ENCODE measurements at regions not wholly inside any gene's neighbourhood (a gene's known extent, or its start where the extent isn't known, plus 50 kb on each side); places are given as distances from the start of the nearest gene placed in this dataset.

GRCh38 chr21:25324666-25325065 is 282.6 kb downstream of the MRPL39 start:
- CTCF ChIA-PET (ENCODE audit: partially characterized antibody) = no interaction called here
- no peak overlapping the region for H3K4me3 Mint-ChIP-seq

GRCh38 chr21:25323356-25323949 is 283.8 kb downstream of the MRPL39 start:
- POLR2A ChIA-PET (ENCODE audit: partially characterized antibody) = no interaction called here
- H3K9me3 Mint-ChIP-seq = no peaks in the 10 kb centered on the region
- CTCF ChIA-PET (ENCODE audit: partially characterized antibody) = no interaction called here
- DNase-seq = no peak
- no peaks in the 10 kb centered on the region for H3K36me3 Mint-ChIP-seq
- H3K4me1 Mint-ChIP-seq = peaks cover 0 to 3% (median 0%) of the 10 kb centered on the region in 4 donors
- Histone ChIP-seq H3K9me3 (ENCODE audit: control insufficient read depth in 1 of 2, low read length in 2 of 2) (no peaks in the 10 kb centered on the region), H3K27me3 (ENCODE audit: insufficient read depth, low read length) (no peaks in the 10 kb centered on the region), H3K4me3 (ENCODE audit: low read length in 2 of 2) (no peak overlapping the region), H3K27ac (ENCODE audit: low read depth, low read length) (no peak overlapping the region), H3K36me3 (ENCODE audit: insufficient read depth, low read length) (no peaks in the 10 kb centered on the region), H3K4me1 (ENCODE audit: insufficient read depth, low read length) (no peaks in the 10 kb centered on the region)
- intact Hi-C loops (cut with micrococcal nuclease) = no loop called here
- H3K27ac Mint-ChIP-seq = no peak overlapping the region
- H3K4me3 Mint-ChIP-seq = no peak overlapping the region
- peaks cover 2 to 4% of the 10 kb centered on the region in 2 donors for H3K27me3 Mint-ChIP-seq

More at GRCh38 chr21:25324666-25325065, 282.6 kb downstream of the MRPL39 start:
- no peak overlapping the region for H3K27ac Mint-ChIP-seq
- H3K4me1 ChIP-seq (ENCODE audit: insufficient read depth, low read length) = no peaks in the 10 kb centered on the region
- H3K27me3 Mint-ChIP-seq = peaks cover 2 to 4% of the 10 kb centered on the region in 2 donors
- H3K36me3 ChIP-seq (ENCODE audit: insufficient read depth, low read length) = no peaks in the 10 kb centered on the region
- H3K9me3 Mint-ChIP-seq = no peaks in the 10 kb centered on the region
- no peaks in the 10 kb centered on the region for H3K27me3 ChIP-seq (ENCODE audit: insufficient read depth, low read length)
- H3K4me3 ChIP-seq (ENCODE audit: low read length in 2 of 2) = no peak overlapping the region
- intact Hi-C loops (cut with micrococcal nuclease) = no loop called here
- DNase-seq = no peak
- H3K36me3 Mint-ChIP-seq = no peaks in the 10 kb centered on the region
- H3K27ac ChIP-seq (ENCODE audit: low read depth, low read length) = no peak overlapping the region
- POLR2A ChIA-PET (ENCODE audit: partially characterized antibody) = no interaction called here
- no peaks in the 10 kb centered on the region for H3K9me3 ChIP-seq (ENCODE audit: control insufficient read depth in 1 of 2, low read length in 2 of 2)
- H3K4me1 Mint-ChIP-seq = peaks cover 0 to 3% (median 0%) of the 10 kb centered on the region in 4 donors

GRCh38 chr21:25314247-25314646 is 293.0 kb downstream of the MRPL39 start:
- Histone ChIP-seq H3K27me3 (ENCODE audit: insufficient read depth, low read length) (no peaks in the 10 kb centered on the region), H3K4me1 (ENCODE audit: insufficient read depth, low read length) (no peaks in the 10 kb centered on the region), H3K27ac (ENCODE audit: low read depth, low read length) (no peak overlapping the region), H3K36me3 (ENCODE audit: insufficient read depth, low read length) (no peaks in the 10 kb centered on the region), H3K9me3 (ENCODE audit: control insufficient read depth in 1 of 2, low read length in 2 of 2) (peaks cover 0 to under 1% of the 10 kb centered on the region in 2 donors), H3K4me3 (ENCODE audit: low read length in 2 of 2) (no peak overlapping the region)
- Mint-ChIP-seq H3K4me3 (no peak overlapping the region), H3K27ac (no peak overlapping the region), H3K9me3 (peaks cover 0 to 6% (median 4%) of the 10 kb centered on the region in 8 donors), H3K4me1 (no peaks in the 10 kb centered on the region), H3K27me3 (peaks cover 0 to 3% of the 10 kb centered on the region in 2 donors), H3K36me3 (no peaks in the 10 kb centered on the region)
- CTCF ChIA-PET (ENCODE audit: partially characterized antibody) = no interaction called here
- intact Hi-C loops (cut with micrococcal nuclease) = no loop called here
- no peak for DNase-seq
- POLR2A ChIA-PET (ENCODE audit: partially characterized antibody) = no interaction called here

- CTCF ChIA-PET (ENCODE audit: partially characterized antibody) = no interaction called here
- Histone ChIP-seq H3K27ac (ENCODE audit: low read depth, low read length) (no peak overlapping the region), H3K4me1 (ENCODE audit: insufficient read depth, low read length) (no peaks in the 10 kb centered on the region), H3K9me3 (ENCODE audit: control insufficient read depth in 1 of 2, low read length in 2 of 2) (peaks cover 0 to 5% of the 10 kb centered on the region in 2 donors), H3K27me3 (ENCODE audit: insufficient read depth, low read length) (no peaks in the 10 kb centered on the region), H3K36me3 (ENCODE audit: insufficient read depth, low read length) (no peaks in the 10 kb centered on the region), H3K4me3 (ENCODE audit: low read length in 2 of 2) (no peak overlapping the region)
- Mint-ChIP-seq H3K36me3 (no peaks in the 10 kb centered on the region), H3K27ac (no peak overlapping the region), H3K4me1 (no peaks in the 10 kb centered on the region), H3K4me3 (no peak overlapping the region), H3K9me3 (peaks cover 0 to 10% (median 7%) of the 10 kb centered on the region in 8 donors), H3K27me3 (peaks cover 0 to 3% of the 10 kb centered on the region in 2 donors)
- POLR2A ChIA-PET (ENCODE audit: partially characterized antibody) = no interaction called here
- intact Hi-C loops (cut with micrococcal nuclease) = no loop called here
- no peak for DNase-seq
Observed at GRCh38 chr21:25313829-25314228, 293.5 kb downstream of the MRPL39 start.

- H3K9me3 ChIP-seq (ENCODE audit: control insufficient read depth in 1 of 2, low read length in 2 of 2) = peaks cover 0 to 7% of the 10 kb centered on the region in 2 donors
- H3K36me3 Mint-ChIP-seq = no peaks in the 10 kb centered on the region
- peaks cover 2 to 3% of the 10 kb centered on the region in 2 donors for H3K27me3 Mint-ChIP-seq
- intact Hi-C loops (cut with micrococcal nuclease) = no loop called here
- no peak overlapping the region for H3K4me3 Mint-ChIP-seq
- H3K27ac Mint-ChIP-seq = no peak overlapping the region
- H3K4me1 ChIP-seq (ENCODE audit: insufficient read depth, low read length) = no peaks in the 10 kb centered on the region
- CTCF ChIA-PET (ENCODE audit: partially characterized antibody) = no interaction called here
- H3K4me3 ChIP-seq (ENCODE audit: low read length in 2 of 2) = no peak overlapping the region
- no peaks in the 10 kb centered on the region for H3K4me1 Mint-ChIP-seq
- H3K27me3 ChIP-seq (ENCODE audit: insufficient read depth, low read length) = no peaks in the 10 kb centered on the region
- H3K9me3 Mint-ChIP-seq = peaks cover 0 to 17% (median 8%) of the 10 kb centered on the region in 8 donors
- POLR2A ChIA-PET (ENCODE audit: partially characterized antibody) = no interaction called here
- DNase-seq = no peak
- no peak overlapping the region for H3K27ac ChIP-seq (ENCODE audit: low read depth, low read length)
- H3K36me3 ChIP-seq (ENCODE audit: insufficient read depth, low read length) = no peaks in the 10 kb centered on the region
Observed at GRCh38 chr21:25307489-25307888, 299.8 kb downstream of the MRPL39 start.

- Histone ChIP-seq H3K4me1 (ENCODE audit: insufficient read depth, low read length) (no peaks in the 10 kb centered on the region), H3K9me3 (ENCODE audit: control insufficient read depth in 1 of 2, low read length in 2 of 2) (peaks cover 0 to 7% of the 10 kb centered on the region in 2 donors), H3K27ac (ENCODE audit: low read depth, low read length) (no peak overlapping the region), H3K4me3 (ENCODE audit: low read length in 2 of 2) (no peak overlapping the region), H3K36me3 (ENCODE audit: insufficient read depth, low read length) (no peaks in the 10 kb centered on the region), H3K27me3 (ENCODE audit: insufficient read depth, low read length) (no peaks in the 10 kb centered on the region)
- peaks cover 0 to 1% (median 0%) of the 10 kb centered on the region in 4 donors for H3K4me1 Mint-ChIP-seq
- no peak overlapping the region for H3K27ac Mint-ChIP-seq
- peaks cover 0 to 2% of the 10 kb centered on the region in 2 donors for H3K27me3 Mint-ChIP-seq
- ChIA-PET CTCF (ENCODE audit: partially characterized antibody) (no interaction called here), POLR2A (ENCODE audit: partially characterized antibody) (no interaction called here)
- H3K4me3 Mint-ChIP-seq = no peak overlapping the region
- H3K9me3 Mint-ChIP-seq = peaks cover 2 to 14% (median 7%) of the 10 kb centered on the region in 8 donors
- DNase-seq = no peak
- no peaks in the 10 kb centered on the region for H3K36me3 Mint-ChIP-seq
- intact Hi-C loops (cut with micrococcal nuclease) = no loop called here
Observed at GRCh38 chr21:25304611-25305010, 302.7 kb downstream of the MRPL39 start.

GRCh38 chr21:25300632-25301031 is 306.6 kb downstream of the MRPL39 start:
- Mint-ChIP-seq H3K27me3 (peaks cover 0 to under 1% of the 10 kb centered on the region in 2 donors), H3K27ac (no peak overlapping the region), H3K36me3 (no peaks in the 10 kb centered on the region), H3K9me3 (peaks cover 0 to 5% (median 0%) of the 10 kb centered on the region in 8 donors), H3K4me1 (peaks cover 0 to 2% (median 0%) of the 10 kb centered on the region in 4 donors), H3K4me3 (no peak overlapping the region)
- DNase-seq = no peak
- H3K4me3 ChIP-seq (ENCODE audit: low read length in 2 of 2) = no peak overlapping the region
- no peaks in the 10 kb centered on the region for H3K9me3 ChIP-seq (ENCODE audit: control insufficient read depth in 1 of 2, low read length in 2 of 2)
- H3K36me3 ChIP-seq (ENCODE audit: insufficient read depth, low read length) = no peaks in the 10 kb centered on the region
- CTCF ChIA-PET (ENCODE audit: partially characterized antibody) = no interaction called here
- H3K27ac ChIP-seq (ENCODE audit: low read depth, low read length) = no peak overlapping the region
- H3K4me1 ChIP-seq (ENCODE audit: insufficient read depth, low read length) = no peaks in the 10 kb centered on the region
- POLR2A ChIA-PET (ENCODE audit: partially characterized antibody) = no interaction called here
- intact Hi-C loops (cut with micrococcal nuclease) = no loop called here
- H3K27me3 ChIP-seq (ENCODE audit: insufficient read depth, low read length) = no peaks in the 10 kb centered on the region

All from CD4-positive, alpha-beta memory T cell (primary cell).